Body of pancreas (tissue), 4 donors: ENCODE measurements at regions not wholly inside any gene's neighbourhood (a gene's known extent, or its start where the extent isn't known, plus 50 kb on each side); places are given as distances from the start of the nearest gene placed in this dataset.

Experiments used
- CTCF ChIP-seq, 7 experiments: fragments of 450-650 bp in 4 of 7; fragments of 200-600 bp in 3 of 7; sonication (generic) in 3 of 7; IDR thresholded peaks; one replicate each; pipeline ENCODE4 v1.5.1; 2016 to 2019; ENCODE audit warnings: antibody characterized with exemption in 7 of 7
- POLR2A ChIP-seq, 3 donors: fragments of 450-650 bp; IDR thresholded peaks; one replicate each; pipeline ENCODE4 v1.6.1; 2016; ENCODE audit warnings: antibody characterized with exemption in 3 of 3, mild to moderate bottlenecking in 2 of 3

GRCh38 chr20:24254480-24254879, 214.9 kb upstream of the SYNDIG1 start:
- no peak for TF ChIP-seq CTCF (IDR thresholded peaks at IDR 0.05)
- TF ChIP-seq POLR2A (IDR thresholded peaks at IDR 0.05): no peak
